HUES48 (cell line): ENCODE measurements at regions not wholly inside any gene's neighbourhood (a gene's known extent, or its start where the extent isn't known, plus 50 kb on each side); places are given as distances from the start of the nearest gene placed in this dataset.

Source experiments
- H3K27ac ChIP-seq: one replicate; pipeline ENCODE4 v1.7.0; 2013; ENCODE audit warnings: low read depth, low read length, inconsistent platforms
- H3K27me3 ChIP-seq: 2 replicates; pipeline ENCODE4 v1.6.1; 2013; ENCODE audit warnings: mild to moderate bottlenecking, low read length; ENCODE audit not compliant: control insufficient read depth, insufficient read depth
- H3K36me3 ChIP-seq: 2 replicates; pipeline ENCODE4 v1.6.1; 2013; ENCODE audit warnings: low read length; ENCODE audit not compliant: control insufficient read depth, insufficient read depth
- H3K4me1 ChIP-seq: 2 replicates; pipeline ENCODE4 v1.6.1; 2013; ENCODE audit warnings: mild to moderate bottlenecking, low read length; ENCODE audit not compliant: control insufficient read depth, insufficient read depth
- H3K4me3 ChIP-seq: 2 replicates; pipeline ENCODE4 v1.5.1; 2013; ENCODE audit warnings: mild to moderate bottlenecking, low read depth, low read length
- H3K9ac ChIP-seq: 2 replicates; pipeline ENCODE4 v1.6.1; 2013; ENCODE audit warnings: mild to moderate bottlenecking, low read depth, low read length, moderate library complexity
- H3K9me3 ChIP-seq: 2 replicates; pipeline ENCODE4 v1.6.1; 2013; ENCODE audit warnings: low read length; ENCODE audit not compliant: control insufficient read depth, insufficient read depth

DNA sequence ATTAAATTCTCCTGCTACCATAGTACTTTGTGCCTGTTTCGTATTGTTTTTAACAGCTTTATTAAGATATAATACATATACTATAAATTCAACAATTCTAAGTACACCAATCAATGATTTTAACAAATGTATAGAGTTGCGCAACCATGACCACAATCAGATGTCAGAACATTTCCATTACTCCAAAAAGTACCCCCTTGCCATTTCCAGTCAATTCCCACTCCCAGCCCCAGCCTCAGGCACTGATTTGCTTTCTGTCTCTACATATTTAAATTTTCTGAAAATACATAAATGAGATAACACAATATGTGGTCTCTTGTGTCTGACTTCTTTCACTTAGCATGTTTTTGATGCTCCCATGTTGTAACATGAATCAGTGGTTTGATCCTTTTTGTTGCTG, 193.9 kb downstream of the FIGN start:
- H3K27me3 ChIP-seq = no peaks in the 10 kb centered on the region
- H3K27ac ChIP-seq = no peak overlapping the region
- H3K36me3 ChIP-seq = no peaks in the 10 kb centered on the region
- no peak overlapping the region for H3K9ac ChIP-seq
- H3K4me1 ChIP-seq = no peaks in the 10 kb centered on the region
- H3K9me3 ChIP-seq = no peaks in the 10 kb centered on the region
- no peak overlapping the region for H3K4me3 ChIP-seq

DNA sequence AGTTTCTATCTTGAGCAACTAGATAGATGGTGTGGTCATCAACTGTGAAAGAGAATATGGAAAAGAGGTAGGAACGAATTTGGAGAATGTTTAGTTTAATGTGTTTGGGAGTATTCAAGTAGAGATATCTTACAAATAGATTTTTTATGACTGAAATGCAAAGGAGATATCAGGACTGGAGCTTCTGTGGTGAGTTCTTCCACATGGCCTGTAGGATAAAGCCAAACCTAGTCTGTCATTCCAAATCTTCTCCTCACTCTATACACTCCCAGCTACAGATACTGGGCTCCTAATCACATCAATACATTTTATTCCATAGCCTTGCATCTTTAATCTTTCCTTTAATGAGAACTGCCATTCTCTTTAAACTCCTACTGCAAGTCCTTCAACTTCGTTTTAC, 194.3 kb downstream of the FIGN start:
- Histone ChIP-seq H3K9ac (no peak overlapping the region), H3K4me3 (no peak overlapping the region), H3K27ac (no peak overlapping the region), H3K9me3 (no peaks in the 10 kb centered on the region), H3K4me1 (no peaks in the 10 kb centered on the region), H3K36me3 (no peaks in the 10 kb centered on the region), H3K27me3 (no peaks in the 10 kb centered on the region)

DNA sequence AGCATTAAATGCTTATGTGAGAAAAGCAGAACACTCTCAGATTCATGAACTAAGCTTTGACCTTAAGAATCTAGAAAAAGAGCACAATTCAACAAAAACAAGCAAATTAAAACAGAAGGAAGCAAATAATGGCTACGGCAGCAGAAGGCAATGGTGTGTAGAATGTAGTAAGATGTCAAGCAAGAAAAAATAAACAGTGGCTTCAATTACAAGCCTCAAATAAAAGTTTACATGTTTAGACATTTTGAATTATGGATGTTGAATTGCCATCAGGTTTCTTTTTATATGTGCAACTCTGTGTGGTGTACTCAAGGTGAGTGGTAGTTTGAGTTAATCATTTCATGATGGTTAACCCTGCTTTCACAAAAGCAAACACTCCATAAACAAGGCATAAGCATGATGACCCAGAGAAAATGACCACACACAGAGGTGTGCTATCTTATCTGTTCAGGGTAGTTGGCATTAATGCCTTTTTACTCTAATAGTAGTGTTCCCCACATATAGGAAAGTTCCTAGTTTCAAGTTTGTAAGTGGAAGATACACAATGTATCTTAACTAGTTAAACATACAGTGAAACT, 207.1 kb downstream of the FIGN start:
- Histone ChIP-seq H3K4me1 (no peaks in the 10 kb centered on the region), H3K4me3 (no peak overlapping the region), H3K9me3 (no peaks in the 10 kb centered on the region), H3K9ac (no peak overlapping the region), H3K36me3 (no peaks in the 10 kb centered on the region), H3K27ac (no peak overlapping the region), H3K27me3 (no peaks in the 10 kb centered on the region)

DNA sequence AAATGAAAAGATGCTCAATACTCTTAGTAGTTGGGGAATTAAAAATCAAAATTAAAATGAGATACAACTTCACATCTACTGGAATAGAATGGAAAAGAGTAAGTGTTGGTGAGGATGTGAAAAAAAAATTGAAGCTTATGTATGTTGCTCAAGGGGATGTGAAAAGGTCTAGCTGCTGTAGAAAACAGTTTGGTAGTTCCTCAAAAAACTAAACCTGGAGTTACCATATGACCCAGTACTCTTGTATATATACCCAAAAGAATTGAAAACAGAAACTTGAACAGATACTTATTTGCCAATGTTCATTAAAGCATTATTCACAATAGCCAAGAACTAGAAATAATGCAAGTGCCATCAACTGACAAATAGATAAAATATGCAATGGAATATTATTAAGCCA, 208.4 kb downstream of the FIGN start:
- no peaks in the 10 kb centered on the region for H3K4me1 ChIP-seq
- no peaks in the 10 kb centered on the region for H3K27me3 ChIP-seq
- no peak overlapping the region for H3K4me3 ChIP-seq
- no peak overlapping the region for H3K9ac ChIP-seq
- no peaks in the 10 kb centered on the region for H3K36me3 ChIP-seq
- H3K27ac ChIP-seq = no peak overlapping the region
- H3K9me3 ChIP-seq = no peaks in the 10 kb centered on the region; the same call in 1 of the 2 replicates

DNA sequence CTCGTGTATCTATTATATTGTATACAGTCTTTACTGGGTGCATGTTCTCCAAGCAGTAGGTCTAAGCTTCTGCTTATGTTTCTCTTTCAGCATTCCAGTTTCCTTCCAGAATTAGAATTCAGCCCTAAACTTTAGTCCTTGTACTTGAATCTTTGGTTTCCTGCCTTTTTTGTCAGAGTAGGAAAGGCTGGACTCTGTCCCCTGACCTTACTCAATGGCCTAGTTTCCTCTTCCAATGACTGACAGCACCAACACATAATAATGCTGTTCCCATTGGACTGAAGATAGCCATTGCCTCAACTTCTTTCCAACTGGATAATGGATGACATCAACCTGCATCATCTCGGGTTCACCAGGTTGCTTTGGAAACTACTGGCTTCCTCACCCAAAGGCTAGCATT, 217.0 kb downstream of the FIGN start:
- Histone ChIP-seq H3K9ac (no peak overlapping the region), H3K4me3 (no peak overlapping the region), H3K27me3 (no peaks in the 10 kb centered on the region), H3K36me3 (no peaks in the 10 kb centered on the region), H3K27ac (no peak overlapping the region), H3K9me3 (no peaks in the 10 kb centered on the region; the same call in 1 of the 2 replicates), H3K4me1 (no peaks in the 10 kb centered on the region)

DNA sequence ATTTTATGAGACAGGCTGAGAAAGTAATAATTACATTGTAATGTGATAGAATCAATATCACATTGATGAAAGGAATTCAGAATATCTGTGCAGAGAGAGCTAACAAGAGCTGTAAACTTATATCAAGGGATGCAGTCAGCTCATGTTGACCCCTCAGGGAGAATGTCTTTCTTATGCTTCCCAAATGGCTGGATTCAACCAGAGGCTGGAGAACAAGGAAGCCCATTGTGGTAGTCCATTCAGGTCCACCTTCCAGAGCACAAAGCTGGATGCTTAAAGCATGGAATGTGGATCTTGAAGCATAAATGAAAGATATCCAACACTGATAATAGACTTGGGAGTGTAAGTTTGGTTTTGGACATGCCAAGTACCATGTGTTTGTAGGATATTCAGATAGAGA, 220.0 kb downstream of the FIGN start:
- no peaks in the 10 kb centered on the region for H3K9me3 ChIP-seq
- H3K27me3 ChIP-seq = no peaks in the 10 kb centered on the region
- no peak overlapping the region for H3K9ac ChIP-seq
- H3K36me3 ChIP-seq = no peaks in the 10 kb centered on the region
- H3K4me1 ChIP-seq = no peaks in the 10 kb centered on the region
- H3K4me3 ChIP-seq = no peak overlapping the region
- H3K27ac ChIP-seq = no peak overlapping the region

DNA sequence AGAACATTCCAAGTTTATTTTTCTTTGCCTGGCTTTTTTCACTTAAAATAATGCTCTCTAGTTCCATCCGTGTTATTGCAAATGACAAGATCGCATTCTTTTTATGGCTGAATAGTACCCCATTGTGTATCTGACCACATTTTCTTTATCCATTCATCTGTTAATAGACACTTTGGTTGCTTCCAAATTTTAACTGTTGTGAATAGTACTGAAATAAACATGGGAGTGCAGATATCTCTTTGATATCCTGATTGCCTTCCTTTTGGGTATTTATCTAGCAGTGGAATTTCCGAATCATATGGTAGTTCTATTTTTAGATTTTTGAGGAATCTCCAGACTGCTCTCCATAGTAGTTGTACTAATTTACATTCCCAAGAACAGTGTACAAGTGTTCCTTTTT, 230.5 kb downstream of the FIGN start:
- Histone ChIP-seq H3K27ac (no peak overlapping the region), H3K9ac (no peak overlapping the region), H3K36me3 (no peaks in the 10 kb centered on the region), H3K27me3 (no peaks in the 10 kb centered on the region), H3K9me3 (no peaks in the 10 kb centered on the region), H3K4me3 (no peak overlapping the region), H3K4me1 (no peaks in the 10 kb centered on the region)

DNA sequence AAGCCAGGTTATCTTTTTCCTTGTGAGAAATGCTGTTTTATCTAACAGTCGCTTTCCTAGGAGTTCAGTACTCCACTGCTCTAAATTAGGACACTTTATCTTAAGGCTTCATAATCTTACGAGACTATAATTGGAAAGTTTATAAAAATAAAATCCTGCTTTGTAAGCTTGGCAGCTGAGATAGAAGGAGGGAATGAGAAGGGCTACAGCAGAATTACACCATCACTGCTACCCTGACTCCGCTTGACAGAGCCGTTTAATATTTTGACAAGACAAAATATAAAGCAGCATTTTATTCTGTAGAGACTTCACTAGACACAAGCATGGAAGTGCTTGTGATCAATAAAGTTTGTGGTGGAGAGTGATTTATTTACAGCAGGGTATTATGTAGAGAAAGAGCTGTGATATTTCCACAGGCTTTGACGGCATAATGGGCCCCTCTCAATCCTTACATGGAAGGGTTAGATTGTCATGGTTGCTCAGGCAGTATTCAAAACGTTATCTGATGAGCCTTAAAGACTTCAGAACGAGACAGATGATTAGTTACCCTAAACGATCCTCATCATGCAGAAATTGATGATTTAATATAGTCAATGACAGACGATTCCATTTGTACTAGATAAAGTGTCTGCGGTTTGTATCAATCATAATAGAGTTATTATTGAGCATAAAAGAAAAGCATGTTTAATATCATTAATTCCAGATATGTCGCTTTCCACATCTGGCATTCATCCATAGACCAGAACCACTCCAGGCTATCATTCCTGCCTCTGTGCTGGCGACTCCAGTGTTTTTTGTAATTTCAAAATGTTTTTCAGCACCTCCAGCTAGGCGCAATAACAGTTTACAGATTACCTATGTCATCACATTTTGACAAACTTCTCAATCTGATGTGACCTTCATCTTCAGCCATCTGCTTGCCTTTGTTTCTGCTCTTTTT, 242.2 kb downstream of the FIGN start:
- H3K27ac ChIP-seq = no peak overlapping the region
- H3K4me1 ChIP-seq = no peaks in the 10 kb centered on the region; the same call in 1 of the 2 replicates
- no peaks in the 10 kb centered on the region for H3K9me3 ChIP-seq
- no peak overlapping the region for H3K4me3 ChIP-seq
- no peaks in the 10 kb centered on the region for H3K27me3 ChIP-seq
- no peak overlapping the region for H3K9ac ChIP-seq
- no peaks in the 10 kb centered on the region for H3K36me3 ChIP-seq

DNA sequence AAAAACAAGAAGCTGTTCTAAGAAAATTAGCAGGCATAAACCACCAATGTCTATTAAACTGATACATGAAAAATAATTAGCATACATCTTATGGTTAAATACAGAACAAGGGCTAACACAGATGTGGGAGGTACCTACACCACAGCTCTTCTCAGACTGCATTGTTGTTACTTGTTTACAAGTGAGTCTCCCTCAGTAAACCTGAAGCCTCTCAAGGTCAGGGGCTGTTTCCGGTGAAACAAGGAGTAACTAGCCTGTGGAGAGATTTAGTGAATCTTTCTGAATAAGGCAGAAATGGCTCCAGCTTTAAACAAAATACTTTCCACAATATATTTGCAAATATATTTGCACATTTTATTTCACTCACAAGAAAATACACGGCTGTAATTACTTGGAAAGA, 244.0 kb downstream of the FIGN start:
- no peaks in the 10 kb centered on the region; the same call in 1 of the 2 replicates for H3K4me1 ChIP-seq
- no peak overlapping the region for H3K9ac ChIP-seq
- no peaks in the 10 kb centered on the region for H3K27me3 ChIP-seq
- no peak overlapping the region for H3K27ac ChIP-seq
- H3K36me3 ChIP-seq = no peaks in the 10 kb centered on the region
- no peak overlapping the region for H3K4me3 ChIP-seq
- no peaks in the 10 kb centered on the region for H3K9me3 ChIP-seq

DNA sequence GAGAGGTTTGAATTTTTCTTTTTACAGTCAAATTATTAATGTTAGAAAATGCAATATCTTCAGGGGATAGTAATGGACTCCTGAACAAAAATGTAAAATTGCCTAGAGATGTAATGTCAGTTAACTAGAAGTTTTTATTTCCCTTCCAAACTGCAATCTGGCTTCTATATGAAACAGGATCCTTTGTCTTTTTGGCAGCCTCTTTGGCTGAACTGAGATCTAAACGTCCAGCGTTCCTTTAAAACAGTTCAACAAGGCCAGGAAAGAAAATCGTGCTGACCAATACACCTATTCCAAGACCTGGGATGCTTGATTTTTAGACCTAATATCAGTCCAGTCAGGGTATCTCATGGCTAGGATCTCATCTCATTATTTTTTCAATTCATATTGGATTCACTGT, 245.5 kb downstream of the FIGN start:
- H3K4me1 ChIP-seq = no peaks in the 10 kb centered on the region; the same call in 1 of the 2 replicates
- H3K27ac ChIP-seq = no peak overlapping the region
- H3K9me3 ChIP-seq = no peaks in the 10 kb centered on the region
- no peaks in the 10 kb centered on the region for H3K27me3 ChIP-seq
- no peak overlapping the region for H3K4me3 ChIP-seq
- no peak overlapping the region for H3K9ac ChIP-seq
- no peaks in the 10 kb centered on the region for H3K36me3 ChIP-seq

DNA sequence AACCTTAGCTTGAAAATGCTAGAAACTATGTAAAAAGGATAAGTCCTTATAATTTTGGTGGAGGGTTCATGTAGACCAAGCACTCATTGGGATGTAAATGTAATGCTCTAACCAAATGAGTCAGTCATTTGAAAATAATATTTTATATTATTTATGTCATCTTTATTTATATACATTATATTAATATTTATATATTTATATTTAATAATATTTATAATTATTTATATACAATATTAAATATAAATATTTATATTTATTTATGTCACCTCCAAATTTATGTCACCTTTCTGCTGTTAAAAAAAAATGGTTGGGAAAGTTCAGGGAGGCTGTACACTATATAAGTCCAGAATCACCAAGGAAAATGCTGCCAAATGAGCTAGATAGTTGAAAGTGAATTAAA, 254.3 kb downstream of the FIGN start:
- H3K36me3 ChIP-seq = no peaks in the 10 kb centered on the region
- H3K4me3 ChIP-seq = no peak overlapping the region
- no peak overlapping the region for H3K27ac ChIP-seq
- H3K9me3 ChIP-seq = no peaks in the 10 kb centered on the region
- H3K4me1 ChIP-seq = no peaks in the 10 kb centered on the region
- H3K9ac ChIP-seq = no peak overlapping the region
- H3K27me3 ChIP-seq = no peaks in the 10 kb centered on the region
